Neuron (in vitro differentiated cells): ENCODE measurements at regions not wholly inside any gene's neighbourhood (a gene's known extent, or its start where the extent isn't known, plus 50 kb on each side); places are given as distances from the start of the nearest gene placed in this dataset.

Source experiments
- H2AFZ ChIP-seq: one replicate; pipeline ENCODE4 v1.6.1; 2013; ENCODE audit warnings: low read depth, mild to moderate bottlenecking, inconsistent platforms, low read length, moderate library complexity
- H3K27me3 ChIP-seq: one replicate; pipeline ENCODE4 v1.6.1; 2013; ENCODE audit warnings: low read length; ENCODE audit not compliant: insufficient read depth
- H3K36me3 ChIP-seq: one replicate; pipeline ENCODE4 v1.6.1; 2013; ENCODE audit warnings: low read length; ENCODE audit not compliant: insufficient read depth
- H3K4me1 ChIP-seq: one replicate; pipeline ENCODE4 v1.6.1; 2013; ENCODE audit warnings: low read length; ENCODE audit not compliant: insufficient read depth
- H3K4me3 ChIP-seq: 2 replicates; pipeline ENCODE4 v1.5.1; 2013; ENCODE audit warnings: mild to moderate bottlenecking, low read length, moderate library complexity
- H3K9me3 ChIP-seq: one replicate; pipeline ENCODE4 v1.6.1; 2013; ENCODE audit warnings: low read length

DNA sequence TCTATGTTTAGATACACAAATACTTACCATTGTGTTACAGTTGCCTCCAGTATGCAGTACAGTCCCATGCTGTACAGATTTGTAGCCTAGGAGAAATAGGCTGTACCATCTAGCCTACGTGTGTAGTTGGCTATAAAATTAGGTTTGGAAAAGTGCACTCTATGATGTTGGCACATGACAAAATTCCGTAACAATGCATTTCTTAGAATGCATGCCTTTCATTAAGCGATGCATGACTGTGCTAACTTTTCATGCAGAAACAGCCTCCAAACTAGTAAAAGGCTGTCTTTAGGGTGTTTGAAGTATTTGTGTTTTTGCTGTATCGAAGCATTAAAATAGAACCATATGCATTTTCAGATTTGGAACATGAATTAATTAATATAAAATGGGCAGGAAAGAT lies 157.9 kb downstream of the RMI1 start:
- Histone ChIP-seq H3K27me3 (no peaks in the 10 kb centered on the region), H3K36me3 (no peaks in the 10 kb centered on the region), H3K4me1 (peaks cover 10% of the 10 kb centered on the region), H3K9me3 (no peaks in the 10 kb centered on the region), H2AFZ (no peak overlapping the region), H3K4me3 (no peak overlapping the region)

DNA sequence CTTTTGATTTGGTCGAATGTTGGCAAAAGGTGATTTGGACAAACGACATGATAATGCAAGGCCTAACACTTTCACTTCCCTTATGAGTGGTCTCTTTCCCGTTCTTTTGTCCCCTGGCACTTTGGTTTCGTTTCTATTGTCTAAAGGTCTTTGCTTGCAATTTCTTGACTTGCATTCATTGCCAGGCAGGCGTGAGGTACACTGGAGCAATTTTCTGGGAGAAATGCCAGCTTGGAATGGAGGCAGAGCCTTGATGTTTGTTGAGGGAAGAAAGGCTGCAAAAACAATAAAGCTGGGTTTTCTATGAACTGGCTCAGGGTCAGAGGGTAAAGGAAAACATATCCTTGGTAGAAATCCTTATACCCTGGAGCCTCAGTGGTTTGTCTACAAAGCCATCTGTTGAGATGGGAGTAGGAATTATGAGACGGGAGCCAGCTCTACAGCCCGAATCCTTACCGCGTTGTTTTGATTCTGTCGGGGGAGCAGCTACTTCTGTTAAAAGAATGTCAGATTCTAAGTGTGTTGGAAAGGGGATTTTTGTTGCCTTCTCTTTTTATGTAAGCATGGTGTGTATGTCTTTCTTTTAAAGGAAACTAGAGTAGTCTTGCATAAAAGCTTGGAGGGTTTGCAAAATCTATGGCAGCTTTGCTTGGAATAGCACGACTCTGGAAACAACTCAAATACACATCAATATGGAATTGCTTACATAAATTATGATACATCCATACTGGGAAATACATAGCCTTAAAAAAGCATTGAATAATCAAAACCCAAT lies 158.9 kb downstream of the RMI1 start:
- no peaks in the 10 kb centered on the region for H3K36me3 ChIP-seq
- no peak overlapping the region for H2AFZ ChIP-seq
- H3K4me1 ChIP-seq = peaks cover 10% of the 10 kb centered on the region
- H3K9me3 ChIP-seq = no peaks in the 10 kb centered on the region
- H3K27me3 ChIP-seq = no peaks in the 10 kb centered on the region
- no peak overlapping the region for H3K4me3 ChIP-seq

GRCh38 chr9:84140535-84141101 lies 160.0 kb downstream of the RMI1 start:
- Histone ChIP-seq H3K9me3 (no peaks in the 10 kb centered on the region), H3K4me3 (no peak overlapping the region), H3K36me3 (no peaks in the 10 kb centered on the region), H3K27me3 (no peaks in the 10 kb centered on the region), H3K4me1 (peaks cover 10% of the 10 kb centered on the region), H2AFZ (no peak overlapping the region)

GRCh38 chr9:84141741-84142370 lies 161.3 kb downstream of the RMI1 start:
- H3K9me3 ChIP-seq = no peaks in the 10 kb centered on the region
- no peak overlapping the region for H2AFZ ChIP-seq
- H3K4me3 ChIP-seq = no peak overlapping the region
- H3K27me3 ChIP-seq = no peaks in the 10 kb centered on the region
- H3K36me3 ChIP-seq = no peaks in the 10 kb centered on the region
- H3K4me1 ChIP-seq = peaks cover 14% of the 10 kb centered on the region

DNA sequence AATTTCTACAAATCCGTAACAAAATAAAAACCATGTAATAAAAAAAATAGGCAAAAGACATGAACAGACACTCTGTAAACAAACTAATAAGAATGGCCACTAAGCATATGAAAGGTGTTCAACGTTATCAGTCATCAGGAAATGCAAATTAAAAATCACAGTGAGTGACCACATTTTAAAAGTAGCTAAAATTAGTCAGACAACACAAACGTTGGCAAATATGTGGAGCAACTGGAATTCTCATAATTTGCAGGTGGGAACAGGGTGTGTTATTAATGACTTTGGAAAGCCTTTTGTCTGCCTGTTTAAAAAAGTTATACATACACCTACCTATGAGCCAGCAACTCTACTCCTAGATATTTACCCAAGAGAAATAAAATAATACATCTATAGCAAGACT lies 164.4 kb downstream of the RMI1 start:
- H3K9me3 ChIP-seq = no peaks in the 10 kb centered on the region
- no peaks in the 10 kb centered on the region for H3K36me3 ChIP-seq
- H3K4me3 ChIP-seq = no peak overlapping the region
- H3K4me1 ChIP-seq = peaks cover 11% of the 10 kb centered on the region
- H2AFZ ChIP-seq = no peak overlapping the region
- no peaks in the 10 kb centered on the region for H3K27me3 ChIP-seq

- H3K27me3 ChIP-seq = no peaks in the 10 kb centered on the region
- no peak overlapping the region for H2AFZ ChIP-seq
- no peaks in the 10 kb centered on the region for H3K9me3 ChIP-seq
- peaks cover 10% of the 10 kb centered on the region for H3K4me1 ChIP-seq
- H3K36me3 ChIP-seq = no peaks in the 10 kb centered on the region
- no peak overlapping the region for H3K4me3 ChIP-seq
Measured at GRCh38 chr9:84145780-84146179, 165.2 kb downstream of the RMI1 start.

DNA sequence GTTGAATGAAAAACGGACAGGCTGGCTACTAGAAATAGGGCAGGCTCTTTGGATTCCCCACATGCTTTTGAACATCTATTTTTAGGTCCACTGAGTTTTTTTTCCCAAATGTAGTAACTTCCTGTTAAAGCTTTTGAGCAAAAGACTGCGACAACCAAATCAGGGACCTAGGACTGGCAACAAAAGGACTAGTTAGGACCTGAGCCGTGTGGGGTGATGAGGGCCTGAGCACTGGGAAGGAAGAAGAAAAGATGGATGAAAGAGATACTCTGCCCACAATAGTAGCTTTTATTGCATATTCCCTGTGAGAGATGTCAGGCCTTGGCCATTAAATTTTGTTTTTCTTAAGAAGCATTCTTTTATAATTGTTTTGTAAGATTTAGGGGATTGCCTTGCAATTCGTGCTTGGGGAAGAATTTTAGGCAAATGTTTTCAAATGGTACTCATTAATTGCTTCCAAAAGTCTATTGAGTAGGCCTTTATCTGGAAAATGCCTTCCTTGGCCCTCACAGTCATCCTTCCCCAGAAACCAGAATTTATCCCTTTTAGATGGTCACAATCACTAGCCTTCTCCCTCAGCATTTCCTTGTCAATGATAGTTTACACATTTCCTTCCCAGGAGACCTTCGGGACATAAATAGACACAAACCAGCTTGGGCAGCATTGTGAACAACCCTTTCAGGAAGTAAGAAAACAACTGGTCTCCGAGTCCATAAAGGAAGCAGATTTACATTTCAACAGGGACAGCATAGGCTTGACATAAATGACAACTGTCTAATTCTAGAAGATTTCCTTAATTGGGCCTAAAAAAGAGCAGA lies 166.5 kb downstream of the RMI1 start:
- Histone ChIP-seq H2AFZ (peak overlapping the region; percentile 50), H3K36me3 (no peaks in the 10 kb centered on the region), H3K4me3 (no peak overlapping the region), H3K9me3 (no peaks in the 10 kb centered on the region), H3K27me3 (no peaks in the 10 kb centered on the region), H3K4me1 (peaks cover 14% of the 10 kb centered on the region)

GRCh38 chr9:84151236-84151635 lies 170.6 kb downstream of the RMI1 start:
- Histone ChIP-seq H3K4me3 (no peak overlapping the region), H2AFZ (no peak overlapping the region), H3K4me1 (peaks cover 14% of the 10 kb centered on the region), H3K27me3 (no peaks in the 10 kb centered on the region), H3K9me3 (no peaks in the 10 kb centered on the region), H3K36me3 (no peaks in the 10 kb centered on the region)

DNA sequence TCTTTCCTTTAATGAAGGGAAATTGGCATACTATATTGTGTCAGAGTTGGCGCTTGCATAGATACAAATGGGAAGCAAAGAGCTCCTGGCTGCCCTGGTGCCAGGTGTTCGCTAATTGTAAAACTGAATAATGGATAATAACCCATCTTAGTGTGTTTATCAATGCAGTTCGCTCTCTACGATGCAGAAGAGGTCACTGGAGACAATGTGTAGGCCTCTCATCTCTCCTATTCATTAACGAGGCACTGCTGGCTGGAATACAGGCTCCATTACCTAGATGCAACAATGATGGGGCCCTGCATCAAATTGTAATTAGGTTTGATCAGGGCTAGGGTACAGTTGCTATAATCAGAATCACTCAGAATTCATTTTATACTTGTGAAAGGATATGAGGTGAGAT lies 171.0 kb downstream of the RMI1 start:
- H3K4me3 ChIP-seq = no peak overlapping the region
- H3K4me1 ChIP-seq = peaks cover 13% of the 10 kb centered on the region
- no peaks in the 10 kb centered on the region for H3K9me3 ChIP-seq
- no peaks in the 10 kb centered on the region for H3K36me3 ChIP-seq
- H3K27me3 ChIP-seq = no peaks in the 10 kb centered on the region
- H2AFZ ChIP-seq = no peak overlapping the region

DNA sequence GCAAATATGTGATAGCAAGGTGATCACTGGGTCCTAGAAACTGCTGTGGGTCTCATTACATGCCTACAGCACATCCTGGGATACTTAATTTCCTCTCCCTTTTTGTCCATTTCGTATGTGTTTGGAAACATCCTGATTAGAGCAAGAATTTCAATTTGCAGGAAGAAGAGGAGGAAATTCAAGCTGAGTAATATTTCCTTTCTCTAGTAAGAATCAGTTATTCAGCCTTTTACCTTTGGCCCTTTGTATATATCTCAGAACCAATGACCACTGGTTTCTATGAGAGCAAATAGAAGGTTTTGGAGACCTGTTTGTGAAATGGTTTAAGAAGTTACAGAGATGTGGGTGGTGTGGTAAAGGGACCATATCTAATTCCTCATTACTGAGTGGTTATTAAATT lies 171.6 kb downstream of the RMI1 start:
- no peaks in the 10 kb centered on the region for H3K27me3 ChIP-seq

DNA sequence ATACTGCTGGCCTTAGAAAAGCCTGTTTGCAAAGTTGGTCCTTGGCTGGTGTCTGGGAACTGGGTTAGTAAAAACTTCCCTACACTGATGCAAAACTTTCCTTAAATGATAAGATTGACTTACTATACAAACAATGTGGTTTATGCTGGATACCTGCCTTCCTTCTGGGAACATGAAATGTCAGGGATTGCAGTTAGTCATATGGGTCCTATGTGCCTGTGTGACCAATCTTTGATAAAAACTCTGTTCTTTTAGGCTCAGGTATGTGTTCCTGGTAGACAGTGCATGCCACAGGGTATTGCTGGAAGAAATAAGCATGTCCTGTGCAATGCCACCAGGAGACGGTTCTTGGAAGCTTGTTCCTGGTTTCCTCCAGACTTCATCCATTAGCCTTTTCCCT lies 173.3 kb downstream of the RMI1 start:
- H3K9me3 ChIP-seq = no peaks in the 10 kb centered on the region
- H2AFZ ChIP-seq = no peak overlapping the region
- no peaks in the 10 kb centered on the region for H3K36me3 ChIP-seq
- H3K4me1 ChIP-seq = peaks cover 4% of the 10 kb centered on the region
- no peak overlapping the region for H3K4me3 ChIP-seq
- no peaks in the 10 kb centered on the region for H3K27me3 ChIP-seq

More for the DNA sequence above, 171.6 kb downstream of the RMI1 start:
- Histone ChIP-seq H2AFZ (no peak overlapping the region), H3K9me3 (no peaks in the 10 kb centered on the region), H3K4me3 (no peak overlapping the region), H3K36me3 (no peaks in the 10 kb centered on the region), H3K4me1 (peaks cover 8% of the 10 kb centered on the region)

GRCh38 chr9:84154320-84154719 lies 173.7 kb downstream of the RMI1 start:
- no peak overlapping the region for H2AFZ ChIP-seq

More at GRCh38 chr9:84154320-84154719, 173.7 kb downstream of the RMI1 start:
- Histone ChIP-seq H3K36me3 (no peaks in the 10 kb centered on the region), H3K4me1 (peaks cover 4% of the 10 kb centered on the region), H3K9me3 (no peaks in the 10 kb centered on the region), H3K4me3 (no peak overlapping the region), H3K27me3 (no peaks in the 10 kb centered on the region)
